WERI-Rb-1 (cell line): ENCODE measurements at regions not wholly inside any gene's neighbourhood (a gene's known extent, or its start where the extent isn't known, plus 50 kb on each side); places are given as distances from the start of the nearest gene placed in this dataset.
"Not testable (repeated sequence)": the region's sequence is repeated elsewhere in the genome, so short reads cannot be mapped to it uniquely, and the experiment has no call there.

Experiments
- DNase-seq: peaks from one replicate; pipeline ENCODE4 v3.0.0-alpha.2; 2020
- H3K27ac ChIP-seq: fragments of 250-450 bp; sonication (Bioruptor Pico); 2 replicates; pipeline ENCODE4 v1.5.1; 2020; ENCODE audit warnings: mild to moderate bottlenecking, moderate library complexity
- H3K27me3 ChIP-seq: fragments of 250-450 bp; sonication (Bioruptor Pico); 2 replicates; pipeline ENCODE4 v1.5.1; 2021; ENCODE audit warnings: mild to moderate bottlenecking, low read depth, moderate library complexity; ENCODE audit not compliant: insufficient read depth, severe bottlenecking
- H3K36me3 ChIP-seq: fragments of 250-450 bp; sonication (Bioruptor Pico); 2 replicates; pipeline ENCODE4 v1.5.1; 2020; ENCODE audit warnings: mild to moderate bottlenecking, moderate library complexity
- H3K4me3 ChIP-seq: 2 replicates; pipeline ENCODE4 v1.5.1; 2011; ENCODE audit warnings: low read depth, mild to moderate bottlenecking, control low read depth, low read length
- H3K9me3 ChIP-seq: fragments of 250-450 bp; sonication (Bioruptor Pico); 2 replicates; pipeline ENCODE4 v1.5.1; 2021; ENCODE audit warnings: mild to moderate bottlenecking, moderate library complexity; ENCODE audit not compliant: severe bottlenecking
- CTCF ChIP-seq: IDR thresholded peaks from 2 replicates; pipeline ENCODE4 v1.5.1; 2011; ENCODE audit warnings: low read depth, mild to moderate bottlenecking, control low read depth, inconsistent platforms, low read length

GRCh38 chr1:188729039-188729438, 1748.6 kb downstream of the BRINP3 start:
- no peak for TF ChIP-seq CTCF
- Histone ChIP-seq H3K27ac (no peak overlapping the region), H3K36me3 (no peaks in the 10 kb centered on the region), H3K27me3 (no peaks in the 10 kb centered on the region), H3K4me3 (no peak overlapping the region), H3K9me3 (no peaks in the 10 kb centered on the region)
- no peak for DNase-seq

DNA sequence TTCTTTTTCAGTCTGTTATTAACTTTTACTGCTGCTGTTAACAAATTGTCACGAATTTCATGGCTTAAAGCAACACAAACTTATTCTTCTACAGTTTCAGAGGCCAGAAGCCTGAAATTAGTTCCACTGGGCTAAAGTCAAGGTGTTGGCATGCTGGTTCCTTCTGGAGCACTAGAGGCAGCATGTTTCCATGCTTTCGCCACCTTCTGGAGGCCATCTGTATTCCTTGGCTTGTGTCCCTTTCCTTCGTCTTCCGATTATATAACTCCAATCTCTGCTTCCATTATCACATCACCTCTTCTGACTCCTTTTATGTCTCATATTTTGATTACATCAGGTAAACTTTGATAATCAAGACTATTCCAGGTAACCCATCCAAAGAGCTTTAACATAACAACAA, 1742.1 kb downstream of the BRINP3 start:
- no peak for DNase-seq
- no peak overlapping the region for H3K27ac ChIP-seq

DNA sequence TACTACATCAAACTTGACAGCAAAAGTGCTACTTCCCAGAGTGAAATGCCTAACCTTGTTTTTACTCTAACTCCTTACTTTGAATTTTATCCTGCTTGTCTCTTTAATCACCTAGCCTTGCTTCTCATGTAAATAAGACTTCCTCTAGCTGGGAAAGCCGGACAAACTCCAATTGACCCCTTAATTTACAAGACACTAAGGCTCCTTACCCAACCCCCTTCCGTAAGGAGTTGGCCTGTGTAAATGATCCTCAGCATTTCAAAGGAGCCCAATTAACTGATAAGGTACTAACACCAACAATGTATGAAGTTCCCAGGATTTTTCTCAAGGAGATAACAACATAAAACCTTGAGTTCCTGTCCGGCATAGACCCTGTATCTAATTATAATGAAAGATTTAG, 1728.4 kb downstream of the BRINP3 start:
- not testable (repeated sequence) for DNase-seq, H3K4me3 ChIP-seq

More for the DNA sequence above, 1742.1 kb downstream of the BRINP3 start:
- no peak for TF ChIP-seq CTCF
- Histone ChIP-seq H3K36me3 (no peaks in the 10 kb centered on the region), H3K27me3 (no peaks in the 10 kb centered on the region), H3K4me3 (no peak overlapping the region), H3K9me3 (no peaks in the 10 kb centered on the region)

DNA sequence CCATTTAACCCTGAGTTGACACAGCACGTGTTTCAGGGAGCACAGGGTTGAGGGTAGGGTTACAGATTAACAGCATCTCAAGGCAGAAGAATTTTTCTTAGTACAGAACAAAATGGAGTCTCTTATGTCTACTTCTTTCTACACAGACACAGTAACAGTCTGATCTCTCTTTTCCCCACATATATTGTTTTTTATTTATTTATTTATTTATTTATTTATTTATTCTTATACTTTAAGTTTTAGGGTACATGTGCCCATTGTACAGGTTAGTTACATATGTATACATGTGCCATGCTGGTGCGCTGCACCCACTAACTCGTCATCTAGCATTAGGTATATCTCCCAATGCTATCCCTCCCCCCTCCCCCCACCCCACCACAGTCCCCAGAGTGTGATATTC, 1725.6 kb downstream of the BRINP3 start:
- DNase-seq, H3K4me3 ChIP-seq: not testable (repeated sequence)

More for the DNA sequence above, 1728.4 kb downstream of the BRINP3 start:
- H3K9me3 ChIP-seq, H3K27ac ChIP-seq, H3K27me3 ChIP-seq, H3K36me3 ChIP-seq: not testable (repeated sequence)

GRCh38 chr1:188757747-188758146, 1719.9 kb downstream of the BRINP3 start:
- H3K4me3 ChIP-seq, H3K9me3 ChIP-seq, H3K27ac ChIP-seq, H3K27me3 ChIP-seq, H3K36me3 ChIP-seq, DNase-seq: not testable (repeated sequence)

More for the DNA sequence above, 1725.6 kb downstream of the BRINP3 start:
- H3K27ac ChIP-seq, H3K36me3 ChIP-seq, H3K27me3 ChIP-seq, H3K9me3 ChIP-seq: not testable (repeated sequence)

DNA sequence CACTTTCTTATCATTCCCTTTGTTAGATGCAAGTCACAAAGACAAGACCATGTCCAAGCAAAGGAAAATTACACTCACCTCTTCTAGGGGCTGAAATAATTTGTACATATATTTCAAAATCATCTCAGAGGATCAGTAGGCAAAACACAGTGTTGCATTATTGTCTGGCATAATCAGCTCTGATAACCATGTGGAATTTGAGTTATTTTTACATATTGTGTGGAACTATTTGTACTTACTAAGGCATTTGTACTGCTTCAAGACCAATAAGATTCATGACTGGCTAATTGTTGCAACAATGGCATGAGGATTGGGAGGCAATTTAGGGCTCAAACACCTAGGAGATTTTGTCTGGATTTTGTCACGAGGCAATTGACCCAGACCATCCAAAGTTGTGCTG, 1716.4 kb downstream of the BRINP3 start:
- TF ChIP-seq CTCF = no peak
- Histone ChIP-seq H3K27me3 (no peaks in the 10 kb centered on the region), H3K4me3 (no peak overlapping the region), H3K27ac (no peak overlapping the region), H3K9me3 (no peaks in the 10 kb centered on the region), H3K36me3 (no peaks in the 10 kb centered on the region)
- DNase-seq = no peak

GRCh38 chr1:188762166-188762743, 1715.4 kb downstream of the BRINP3 start:
- TF ChIP-seq CTCF = no peak
- Histone ChIP-seq H3K9me3 (no peaks in the 10 kb centered on the region), H3K27ac (no peak overlapping the region), H3K4me3 (no peak overlapping the region), H3K36me3 (no peaks in the 10 kb centered on the region), H3K27me3 (no peaks in the 10 kb centered on the region)
- no peak for DNase-seq
